ENCODE measurements at regions not wholly inside any gene's neighbourhood (a gene's known extent, or its start where the extent isn't known, plus 50 kb on each side); places are given as distances from the start of the nearest gene placed in this dataset.

DNA sequence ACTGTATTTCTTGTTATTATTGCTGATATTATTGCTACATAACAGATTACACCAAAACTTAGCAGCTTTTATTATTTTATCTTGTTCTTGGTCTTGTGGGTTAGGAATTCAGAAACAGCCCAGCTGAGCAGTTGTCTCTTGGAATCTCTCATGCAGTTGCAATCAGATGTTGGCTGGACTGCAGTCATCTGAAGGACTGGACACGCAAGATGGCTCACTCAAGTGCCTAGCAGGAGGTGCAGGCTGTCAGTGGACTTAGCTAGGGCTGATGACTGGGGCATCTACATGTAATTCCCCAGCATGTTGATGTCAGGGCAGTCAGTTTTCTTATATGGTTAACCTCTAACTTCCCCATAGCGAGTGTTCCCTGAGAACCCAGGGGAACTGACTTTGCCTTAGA lies 128.6 kb upstream of the PLCB4 start:
- H4K91ac ChIP-seq (replicated peaks; ENCODE audit: insufficient read length, low read length), result no peak overlapping the region
- H3K36me3 ChIP-seq (ENCODE audit: control insufficient read depth in 2 of 4, insufficient read depth in 4 of 4, low read length in 3 of 4), result no peaks in the 10 kb centered on the region
- H2AFZ ChIP-seq (ENCODE audit: low read length), result no peak overlapping the region
- no peak overlapping the region for H2BK12ac ChIP-seq (ENCODE audit: low read depth, low read length)
- H3K18ac ChIP-seq (ENCODE audit: extremely low read depth, low read length), result no peak overlapping the region
- H3K56ac ChIP-seq (replicated peaks; ENCODE audit: insufficient read length, low read depth, low read length), result no peak overlapping the region
- H4K8ac ChIP-seq (ENCODE audit: extremely low read depth, insufficient read depth, low read length), result no peak overlapping the region
- no peak for DNase-seq (ENCODE audit: low read depth in 1 of 2, low spot score in 2 of 2)
- no peak overlapping the region for H3K14ac ChIP-seq (ENCODE audit: insufficient read length)
- H3K4me3 ChIP-seq (ENCODE audit: extremely low read depth in 1 of 4, insufficient read depth in 2 of 4, low read depth in 3 of 4, low read length in 4 of 4), result no peak overlapping the region
- no peak overlapping the region for H2BK15ac ChIP-seq (ENCODE audit: low read length)
- H3K79me2 ChIP-seq (ENCODE audit: control insufficient read depth in 1 of 2, insufficient read depth in 2 of 2, low read length in 2 of 2), result no peaks in the 10 kb centered on the region
- 95% methylated on average over 2 of the region's 2 CpGs; no CpG with 5 or more reads in 1 of the 2 experiments for WGBS, 2 experiments (ENCODE audit: extremely low coverage in 1 of 2, insufficient coverage in 1 of 2, insufficient read length in 1 of 2, insufficient replicate concordance in 2 of 2, low coverage in 1 of 2, low lambda C conversion rate in 2 of 2, missing lambda C conversion rate in 1 of 2)
- no peaks in the 10 kb centered on the region for H3K23me2 ChIP-seq (ENCODE audit: low read depth, low read length)
- no peak overlapping the region for H2AK5ac ChIP-seq (ENCODE audit: low read depth, low read length)
- TF ChIP-seq CBX8 (IDR thresholded peaks at IDR 0.05; ENCODE audit: borderline replicate concordance, low read depth, low read length) (no peak), SP4 (IDR thresholded peaks at IDR 0.05; ENCODE audit: low read length) (no peak), HDAC6 (IDR thresholded peaks at IDR 0.05; ENCODE audit: low read depth, low read length) (no peak), EP300 (IDR thresholded peaks at IDR 0.05; ENCODE audit: borderline replicate concordance in 1 of 2, low read depth in 2 of 2, low read length in 2 of 2) (no peak)
- TF ChIP-seq, protein P1, sequence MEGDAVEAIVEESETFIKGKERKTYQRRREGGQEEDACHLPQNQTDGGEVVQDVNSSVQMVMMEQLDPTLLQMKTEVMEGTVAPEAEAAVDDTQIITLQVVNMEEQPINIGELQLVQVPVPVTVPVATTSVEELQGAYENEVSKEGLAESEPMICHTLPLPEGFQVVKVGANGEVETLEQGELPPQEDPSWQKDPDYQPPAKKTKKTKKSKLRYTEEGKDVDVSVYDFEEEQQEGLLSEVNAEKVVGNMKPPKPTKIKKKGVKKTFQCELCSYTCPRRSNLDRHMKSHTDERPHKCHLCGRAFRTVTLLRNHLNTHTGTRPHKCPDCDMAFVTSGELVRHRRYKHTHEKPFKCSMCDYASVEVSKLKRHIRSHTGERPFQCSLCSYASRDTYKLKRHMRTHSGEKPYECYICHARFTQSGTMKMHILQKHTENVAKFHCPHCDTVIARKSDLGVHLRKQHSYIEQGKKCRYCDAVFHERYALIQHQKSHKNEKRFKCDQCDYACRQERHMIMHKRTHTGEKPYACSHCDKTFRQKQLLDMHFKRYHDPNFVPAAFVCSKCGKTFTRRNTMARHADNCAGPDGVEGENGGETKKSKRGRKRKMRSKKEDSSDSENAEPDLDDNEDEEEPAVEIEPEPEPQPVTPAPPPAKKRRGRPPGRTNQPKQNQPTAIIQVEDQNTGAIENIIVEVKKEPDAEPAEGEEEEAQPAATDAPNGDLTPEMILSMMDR (IDR thresholded peaks at IDR 0.05; ENCODE audit: control extremely low read depth in 1 of 3, insufficient read depth in 1 of 3, low read depth in 1 of 3, low read length in 3 of 3), result no peak
- no peak overlapping the region for H2BK5ac ChIP-seq (ENCODE audit: low read depth, low read length)
- no peak overlapping the region for H2BK120ac ChIP-seq (replicated peaks; ENCODE audit: low read depth, low read length)
- H4K5ac ChIP-seq (ENCODE audit: insufficient read length, low read depth, low read length), result no peak overlapping the region
- H3K4me2 ChIP-seq (ENCODE audit: insufficient read depth in 1 of 2, low read depth in 2 of 2, low read length in 2 of 2), result no peak overlapping the region
- no peak overlapping the region for H2BK20ac ChIP-seq (ENCODE audit: low read length)
- no peaks in the 10 kb centered on the region for H3K4me1 ChIP-seq (replicated peaks in 1 of 4; ENCODE audit: control insufficient read depth in 3 of 4, insufficient read depth in 4 of 4, low read length in 3 of 4)
- H3K27me3 ChIP-seq (replicated peaks in 1 of 4; ENCODE audit: control insufficient read depth in 3 of 4, extremely low read depth in 1 of 4, insufficient read depth in 3 of 4, low read length in 3 of 4), result no peaks in the 10 kb centered on the region
- no peak overlapping the region for H3K23ac ChIP-seq (ENCODE audit: insufficient read length)
- CTCF ChIA-PET (ENCODE audit: partially characterized antibody), result no interaction called here
- no peak overlapping the region for H3K9ac ChIP-seq (replicated peaks in 1 of 4; ENCODE audit: extremely low read depth in 1 of 4, low read depth in 3 of 4, low read length in 3 of 4)
- POLR2A ChIA-PET (ENCODE audit: partially characterized antibody), result no interaction called here
- no peaks in the 10 kb centered on the region for H4K20me1 ChIP-seq (replicated peaks in 1 of 2; ENCODE audit: control insufficient read depth in 1 of 2, insufficient read depth in 2 of 2, low read length in 2 of 2)
- FAIRE-seq, result no peak
- no peaks in the 10 kb centered on the region for H3K79me1 ChIP-seq (ENCODE audit: low read depth, low read length)
- no peak overlapping the region for H3K27ac ChIP-seq (ENCODE audit: low read depth, low read length)
- H3K4ac ChIP-seq (replicated peaks; ENCODE audit: insufficient read length, low read depth, low read length), result no peak overlapping the region
- no peaks in the 10 kb centered on the region for H3K9me3 ChIP-seq (ENCODE audit: insufficient read depth in 2 of 2, low read depth in 1 of 2, low read length in 1 of 2)
